ENCODE measurements at regions not wholly inside any gene's neighbourhood (a gene's known extent, or its start where the extent isn't known, plus 50 kb on each side); places are given as distances from the start of the nearest gene placed in this dataset.
"Not testable (repeated sequence)": the region's sequence is repeated elsewhere in the genome, so short reads cannot be mapped to it uniquely, and the experiment has no call there.

- DNase-seq = no peak
These were observed 57.9 kb upstream of the CTSV start for GRCh38 chr9:97096793-97097192.

GRCh38 chr9:97089361-97089760, 50.4 kb upstream of the CTSV start:
- not testable (repeated sequence) for DNase-seq

Data from activated CD4-positive, CD25-positive, alpha-beta regulatory T cell (primary cell).